ENCODE measurements at regions not wholly inside any gene's neighbourhood (a gene's known extent, or its start where the extent isn't known, plus 50 kb on each side); places are given as distances from the start of the nearest gene placed in this dataset.
A peak's percentile ranks its signal among the peaks of the same experiment; 100 is the strongest.
"Not testable (repeated sequence)": the region's sequence is repeated elsewhere in the genome, so short reads cannot be mapped to it uniquely, and the experiment has no call there.

GRCh38 chr4:104919406-104919805 lies 227.3 kb upstream of the TET2 start:
- intact Hi-C loops (cut with DNase I; ENCODE audit: low total_unique reads): no loop called here
- no peak overlapping the region for H3K27ac ChIP-seq
- H3K36me3 ChIP-seq: no peaks in the 10 kb centered on the region
- no peaks in the 10 kb centered on the region for H3K9me3 ChIP-seq
- DNase-seq: no peak
- no peaks in the 10 kb centered on the region for H3K4me1 ChIP-seq
- no peak overlapping the region for H3K4me3 ChIP-seq
- TF ChIP-seq CTCF (IDR thresholded peaks at IDR 0.05): no peak
- H3K27me3 ChIP-seq: no peaks in the 10 kb centered on the region

GRCh38 chr4:104930298-104930697 lies 216.4 kb upstream of the TET2 start:
- Histone ChIP-seq H3K36me3 (no peaks in the 10 kb centered on the region), H3K27ac (no peak overlapping the region), H3K27me3 (no peaks in the 10 kb centered on the region), H3K4me3 (no peak overlapping the region), H3K9me3 (peaks cover 0 to 5% (median 4%) of the 10 kb centered on the region in 3 donors), H3K4me1 (no peaks in the 10 kb centered on the region)
- DNase-seq: no peak
- intact Hi-C loops (cut with DNase I; ENCODE audit: low total_unique reads): no loop called here
- TF ChIP-seq CTCF (IDR thresholded peaks at IDR 0.05): no peak

- H3K27me3 ChIP-seq; H3K4me1 ChIP-seq; H3K36me3 ChIP-seq; intact Hi-C loops (cut with DNase I; ENCODE audit: low total_unique reads); H3K4me3 ChIP-seq; H3K9me3 ChIP-seq; H3K27ac ChIP-seq: not testable (repeated sequence)
- peak; percentile 21 to 62 for DNase-seq
Measured at GRCh38 chr4:104930745-104931736, 215.6 kb upstream of the TET2 start.

- Histone ChIP-seq H3K27ac (no peak overlapping the region), H3K4me3 (no peak overlapping the region), H3K36me3 (no peaks in the 10 kb centered on the region), H3K9me3 (peaks cover 0 to 7% (median 5%) of the 10 kb centered on the region in 3 donors), H3K27me3 (no peaks in the 10 kb centered on the region), H3K4me1 (no peaks in the 10 kb centered on the region)
- TF ChIP-seq CTCF (IDR thresholded peaks at IDR 0.05): no peak
- intact Hi-C loops (cut with DNase I; ENCODE audit: low total_unique reads): no loop called here
- no peak for DNase-seq
Measured at GRCh38 chr4:104938624-104939023, 208.1 kb upstream of the TET2 start.

- H3K9me3 ChIP-seq: no peaks in the 10 kb centered on the region
- no peaks in the 10 kb centered on the region for H3K4me1 ChIP-seq
- H3K36me3 ChIP-seq: no peaks in the 10 kb centered on the region
- DNase-seq: no peak
- H3K4me3 ChIP-seq: no peak overlapping the region
- TF ChIP-seq CTCF (IDR thresholded peaks at IDR 0.05): no peak
- intact Hi-C loops (cut with DNase I; ENCODE audit: low total_unique reads): no loop called here
- H3K27me3 ChIP-seq: no peaks in the 10 kb centered on the region
- H3K27ac ChIP-seq: no peak overlapping the region
Measured at GRCh38 chr4:104940927-104941326, 205.7 kb upstream of the TET2 start.

GRCh38 chr4:104941661-104942062 lies 205.0 kb upstream of the TET2 start:
- no peak overlapping the region for H3K27ac ChIP-seq
- DNase-seq: no peak
- H3K4me1 ChIP-seq: no peaks in the 10 kb centered on the region
- no peaks in the 10 kb centered on the region for H3K9me3 ChIP-seq
- H3K4me3 ChIP-seq: no peak overlapping the region
- intact Hi-C loops (cut with DNase I; ENCODE audit: low total_unique reads): no loop called here
- TF ChIP-seq CTCF (IDR thresholded peaks at IDR 0.05): no peak
- no peaks in the 10 kb centered on the region for H3K36me3 ChIP-seq
- no peaks in the 10 kb centered on the region for H3K27me3 ChIP-seq

Measured in tibial artery (tissue), 4 donors.